DOHH2 (cell line): ENCODE measurements at regions not wholly inside any gene's neighbourhood (a gene's known extent, or its start where the extent isn't known, plus 50 kb on each side); places are given as distances from the start of the nearest gene placed in this dataset.

ENCODE experiments used
- CTCF ChIP-seq: fragments of 200-600 bp; sonication (generic); IDR thresholded peaks from one replicate; pipeline ENCODE4 v1.5.1; 2014; ENCODE audit warnings: antibody characterized with exemption, mild to moderate bottlenecking, low read depth, low read length; ENCODE audit not compliant: poor library complexity, severe bottlenecking
- EZH2phosphoT487 ChIP-seq: fragments of 200-600 bp; sonication (generic); IDR thresholded peaks from 2 replicates; pipeline ENCODE4 v1.6.1; 2017; ENCODE audit warnings: borderline replicate concordance, mild to moderate bottlenecking, antibody characterized with exemption, low read length, moderate library complexity, mixed read lengths

GRCh38 chr22:22076932-22077703 is 94.5 kb upstream of the TOP3B start:
- TF ChIP-seq CTCF (no peak), EZH2phosphoT487 (no peak)
